IMR-90 (cell line): ENCODE measurements at regions not wholly inside any gene's neighbourhood (a gene's known extent, or its start where the extent isn't known, plus 50 kb on each side); places are given as distances from the start of the nearest gene placed in this dataset.

ENCODE experiments used
- ATAC-seq: fragments of 200-7000 bp; cut with Tn5 transposase; 2 replicates; pipeline ENCODE4 v1.9.1; 2020; ENCODE audit warnings: low read depth, mild to moderate bottlenecking, moderate library complexity
- BruUV-seq: library from RNA; stranded (reverse); fragments of 400-500 nt; replicated peaks from 2 replicates; lab custom pipeline; 2021; lab: Mats Ljungman, UMichigan
- CTCF ChIA-PET: fragments of 300-600 bp; formaldehyde crosslinking; extraction: SDS; loops from one replicate; lab custom pipeline; 2021; ENCODE audit warnings: antibody characterized with exemption; lab: Yijun Ruan, JAX
- POLR2A ChIA-PET: fragments of 300-600 bp; sonication (Branson Sonifier 250); formaldehyde crosslinking; loops from one replicate; lab custom pipeline; 2022; ENCODE audit warnings: antibody characterized with exemption; ENCODE audit not compliant: unreplicated experiment; lab: Charles Lee
- DNase-seq: peaks from one replicate; pipeline ENCODE4 v3.0.0; 2013
- H2AFZ ChIP-seq: replicated peaks from 2 replicates; pipeline ENCODE3; 2013; ENCODE audit warnings: low read length, mild to moderate bottlenecking; ENCODE audit not compliant: poor library complexity
- H2AK5ac ChIP-seq: 2 replicates; pipeline ENCODE4 v1.6.1; 2013; ENCODE audit warnings: low read depth, low read length, inconsistent platforms
- H2AK9ac ChIP-seq: replicated peaks from 2 replicates; pipeline ENCODE3; 2013; ENCODE audit warnings: mild to moderate bottlenecking, low read depth, low read length, moderate library complexity; ENCODE audit not compliant: poor library complexity
- H2BK120ac ChIP-seq: 2 replicates; pipeline ENCODE4 v1.6.1; 2013; ENCODE audit warnings: low read depth, low read length, inconsistent platforms
- H2BK15ac ChIP-seq: 3 replicates; pipeline ENCODE4 v1.6.1; 2013; ENCODE audit warnings: low read depth, low read length, inconsistent platforms
- H2BK20ac ChIP-seq: 2 replicates; pipeline ENCODE4 v1.6.1; 2013; ENCODE audit warnings: low read depth, mild to moderate bottlenecking, inconsistent platforms, low read length, moderate library complexity
- H2BK5ac ChIP-seq: 2 replicates; pipeline ENCODE4 v1.6.1; 2013; ENCODE audit warnings: mild to moderate bottlenecking, low read depth, low read length, inconsistent platforms; ENCODE audit not compliant: poor library complexity, severe bottlenecking
- H3K14ac ChIP-seq: replicated peaks from 2 replicates; pipeline ENCODE4 v1.6.1; 2013; ENCODE audit warnings: low read depth, low read length, inconsistent platforms
- H3K18ac ChIP-seq: 2 replicates; pipeline ENCODE4 v1.6.1; 2013; ENCODE audit warnings: low read depth, low read length, control low read depth
- H3K23ac ChIP-seq: 2 replicates; pipeline ENCODE4 v1.6.1; 2013; ENCODE audit warnings: low read depth, low read length, inconsistent platforms
- H3K27ac ChIP-seq: 2 replicates; pipeline ENCODE4 v1.5.1; 2013; ENCODE audit warnings: mild to moderate bottlenecking, control low read depth, low read length; ENCODE audit not compliant: insufficient read depth
- H3K27me3 ChIP-seq: 2 replicates; pipeline ENCODE4 v1.6.1; 2013; ENCODE audit warnings: low read length; ENCODE audit not compliant: control insufficient read depth, insufficient read depth
- H3K36me3 ChIP-seq: 2 replicates; pipeline ENCODE4 v1.6.1; 2013; ENCODE audit warnings: low read length, mixed read lengths; ENCODE audit not compliant: control insufficient read depth, insufficient read depth
- H3K4ac ChIP-seq: 2 replicates; pipeline ENCODE4 v1.6.1; 2013; ENCODE audit warnings: low read depth, low read length, inconsistent platforms
- H3K4me1 ChIP-seq: 2 replicates; pipeline ENCODE4 v1.6.1; 2013; ENCODE audit warnings: low read length, mixed read lengths; ENCODE audit not compliant: control insufficient read depth, insufficient read depth
- H3K4me2 ChIP-seq: 2 replicates; pipeline ENCODE4 v1.6.1; 2013; ENCODE audit warnings: low read depth, mild to moderate bottlenecking, control low read depth, low read length, moderate library complexity
- H3K4me3 ChIP-seq: 2 replicates; pipeline ENCODE4 v1.5.1; 2013; ENCODE audit warnings: low read depth, mild to moderate bottlenecking, control low read depth, low read length, moderate library complexity; ENCODE audit not compliant: insufficient read depth
- H3K56ac ChIP-seq: 2 replicates; pipeline ENCODE4 v1.6.1; 2013; ENCODE audit warnings: low read length, inconsistent platforms; ENCODE audit not compliant: insufficient read depth; ENCODE audit errors: extremely low read depth
- H3K79me1 ChIP-seq, 2 experiments: 2 replicates each; pipeline ENCODE4 v1.6.1; 2013; ENCODE audit warnings: low read length in 2 of 2, inconsistent platforms in 1 of 2, low read depth in 1 of 2
- H3K9ac ChIP-seq: 2 replicates; pipeline ENCODE4 v1.6.1; 2013; ENCODE audit warnings: low read depth, low read length, control low read depth
- H3K9me1 ChIP-seq: 2 replicates; pipeline ENCODE4 v1.6.1; 2013; ENCODE audit warnings: low read length, inconsistent platforms; ENCODE audit not compliant: insufficient read depth
- H3K9me3 ChIP-seq: 2 replicates; pipeline ENCODE4 v1.6.1; 2013; ENCODE audit warnings: low read length; ENCODE audit not compliant: control insufficient read depth, insufficient read depth
- H4K20me1 ChIP-seq: 2 replicates; pipeline ENCODE4 v1.6.1; 2013; ENCODE audit warnings: low read length, inconsistent platforms; ENCODE audit not compliant: insufficient read depth
- H4K5ac ChIP-seq: 2 replicates; pipeline ENCODE4 v1.6.1; 2013; ENCODE audit warnings: mild to moderate bottlenecking, low read depth, low read length, control low read depth
- H4K8ac ChIP-seq, 2 experiments: 2 replicates each; pipeline ENCODE4 v1.6.1; 2013; ENCODE audit warnings: low read depth in 2 of 2, low read length in 2 of 2, control low read depth in 1 of 2, inconsistent platforms in 1 of 2
- H4K91ac ChIP-seq: 2 replicates; pipeline ENCODE4 v1.6.1; 2013; ENCODE audit warnings: low read depth, low read length, inconsistent platforms; ENCODE audit not compliant: insufficient read depth
- BHLHE40 ChIP-seq: fragments of 150-350 bp; IDR thresholded peaks from 2 replicates; pipeline ENCODE4 v1.6.1; 2016; ENCODE audit warnings: mild to moderate bottlenecking, low read depth, low read length
- CEBPB ChIP-seq: IDR thresholded peaks from 2 replicates; pipeline ENCODE4 v1.6.1; 2012; ENCODE audit warnings: low read depth, low read length, improper control_type of control experiment
- CHD1 ChIP-seq: IDR thresholded peaks from 2 replicates; pipeline ENCODE4 v1.6.1; 2012; ENCODE audit warnings: low read depth, low read length, improper control_type of control experiment
- ELK1 ChIP-seq: fragments of 150-350 bp; IDR thresholded peaks from 2 replicates; pipeline ENCODE4 v1.6.1; 2016; ENCODE audit warnings: low read depth, mild to moderate bottlenecking, low read length, moderate library complexity, borderline replicate concordance
- FOS ChIP-seq: fragments of 150-350 bp; IDR thresholded peaks from 2 replicates; pipeline ENCODE4 v1.6.1; 2016; ENCODE audit warnings: low read depth, low read length
- MAZ ChIP-seq: IDR thresholded peaks from 2 replicates; pipeline ENCODE4 v1.6.1; 2012; ENCODE audit warnings: low read depth, mild to moderate bottlenecking, low read length, improper control_type of control experiment, moderate library complexity, borderline replicate concordance
- MXI1 ChIP-seq: IDR thresholded peaks from 2 replicates; pipeline ENCODE4 v1.6.1; 2012; ENCODE audit warnings: low read depth, mild to moderate bottlenecking, low read length, moderate library complexity, borderline replicate concordance
- NFE2L2 ChIP-seq: fragments of 150-350 bp; IDR thresholded peaks from 2 replicates; pipeline ENCODE4 v1.6.1; 2016; ENCODE audit warnings: low read depth, mild to moderate bottlenecking, low read length
- RCOR1 ChIP-seq: IDR thresholded peaks from 2 replicates; pipeline ENCODE4 v1.6.1; 2012; ENCODE audit warnings: mild to moderate bottlenecking, low read length, improper control_type of control experiment; ENCODE audit not compliant: insufficient replicate concordance
- RFX5 ChIP-seq: IDR thresholded peaks from 2 replicates; pipeline ENCODE4 v1.8.0; 2012; ENCODE audit warnings: low read depth, mild to moderate bottlenecking, low read length, moderate library complexity
- SMC3 ChIP-seq: fragments of 150-350 bp; IDR thresholded peaks from 2 replicates; pipeline ENCODE4 v1.6.1; 2016; ENCODE audit warnings: low read depth, mild to moderate bottlenecking, antibody characterized with exemption, low read length, moderate library complexity
- WGBS, 2 experiments: methylation state at CpG; one replicate each; pipeline versions ENCODE4 v1.1.5 to v1.1.7; 2013; ENCODE audit warnings: missing lambda C conversion rate in 2 of 2; ENCODE audit not compliant: insufficient read length in 1 of 2; ENCODE audit errors: extremely low coverage in 2 of 2; 5-methylcytosine and 5-hydroxymethylcytosine counted together
- dilution Hi-C: fragments of 300-500 bp; cut with HindIII; formaldehyde crosslinking; loops from one replicate; pipeline ENCODE4 v1.14.3; 2018; ENCODE audit warnings: low sequenced_read_pairs; ENCODE audit not compliant: unreplicated experiment
- in situ Hi-C: fragments of 300-500 bp; cut with MboI; formaldehyde crosslinking; loops from 3 replicates; pipeline ENCODE4 v1.14.3; 2019; ENCODE audit warnings: low sequenced_read_pairs, inconsistent platforms, mixed read lengths
- intact Hi-C: fragments of 100-400 bp; cut with micrococcal nuclease; formaldehyde crosslinking; loops from 2 replicates; pipeline ENCODE4 v1.10.0; 2022
- TF ChIP-seq, protein P1 (sequence below): fragments of 150-350 bp; IDR thresholded peaks from 2 replicates; pipeline ENCODE4 v1.6.1; 2017; ENCODE audit warnings: mild to moderate bottlenecking, antibody characterized with exemption, low read length, low read depth
- TF ChIP-seq, protein P2 (sequence below): conservative IDR thresholded peaks from 2 replicates; pipeline ENCODE4 v1.5.1; 2012; ENCODE audit warnings: mild to moderate bottlenecking, low read depth, low read length, improper control_type of control experiment

GRCh38 chr5:174288439-174288838, 242.9 kb downstream of the NSG2 start:
- no peaks in the 10 kb centered on the region for H4K20me1 ChIP-seq
- H2AK9ac ChIP-seq: no peak overlapping the region
- no peaks in the 10 kb centered on the region for H3K27me3 ChIP-seq
- WGBS, 2 experiments: 31% methylated on average over 2 of the region's 6 CpGs; no CpG with 5 or more reads in 1 of the 2 experiments
- DNase-seq: no peak
- POLR2A ChIA-PET: no interaction called here
- BruUV-seq: no TSS peak
- H4K5ac ChIP-seq: no peak overlapping the region
- dilution Hi-C loops (no loop called here), in situ Hi-C loops (no loop called here), intact Hi-C loops (no loop called here)
- H3K4me1 ChIP-seq: no peaks in the 10 kb centered on the region
- H3K9ac ChIP-seq: no peak overlapping the region
- H3K27ac ChIP-seq: no peak overlapping the region
- CTCF ChIA-PET: no interaction called here
- H2BK20ac ChIP-seq: no peak overlapping the region
- no peak overlapping the region for H3K4me3 ChIP-seq
- H3K9me1 ChIP-seq: no peaks in the 10 kb centered on the region
- H2BK5ac ChIP-seq: no peak overlapping the region
- TF ChIP-seq RFX5 (no peak), NFE2L2 (no peak), MXI1 (no peak), ELK1 (no peak), FOS (no peak), CHD1 (no peak), CEBPB (no peak), RCOR1 (no peak), BHLHE40 (no peak), SMC3 (no peak), MAZ (no peak)
- TF ChIP-seq, protein P1, sequence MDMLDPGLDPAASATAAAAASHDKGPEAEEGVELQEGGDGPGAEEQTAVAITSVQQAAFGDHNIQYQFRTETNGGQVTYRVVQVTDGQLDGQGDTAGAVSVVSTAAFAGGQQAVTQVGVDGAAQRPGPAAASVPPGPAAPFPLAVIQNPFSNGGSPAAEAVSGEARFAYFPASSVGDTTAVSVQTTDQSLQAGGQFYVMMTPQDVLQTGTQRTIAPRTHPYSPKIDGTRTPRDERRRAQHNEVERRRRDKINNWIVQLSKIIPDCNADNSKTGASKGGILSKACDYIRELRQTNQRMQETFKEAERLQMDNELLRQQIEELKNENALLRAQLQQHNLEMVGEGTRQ: no peak
- TF ChIP-seq, protein P2, sequence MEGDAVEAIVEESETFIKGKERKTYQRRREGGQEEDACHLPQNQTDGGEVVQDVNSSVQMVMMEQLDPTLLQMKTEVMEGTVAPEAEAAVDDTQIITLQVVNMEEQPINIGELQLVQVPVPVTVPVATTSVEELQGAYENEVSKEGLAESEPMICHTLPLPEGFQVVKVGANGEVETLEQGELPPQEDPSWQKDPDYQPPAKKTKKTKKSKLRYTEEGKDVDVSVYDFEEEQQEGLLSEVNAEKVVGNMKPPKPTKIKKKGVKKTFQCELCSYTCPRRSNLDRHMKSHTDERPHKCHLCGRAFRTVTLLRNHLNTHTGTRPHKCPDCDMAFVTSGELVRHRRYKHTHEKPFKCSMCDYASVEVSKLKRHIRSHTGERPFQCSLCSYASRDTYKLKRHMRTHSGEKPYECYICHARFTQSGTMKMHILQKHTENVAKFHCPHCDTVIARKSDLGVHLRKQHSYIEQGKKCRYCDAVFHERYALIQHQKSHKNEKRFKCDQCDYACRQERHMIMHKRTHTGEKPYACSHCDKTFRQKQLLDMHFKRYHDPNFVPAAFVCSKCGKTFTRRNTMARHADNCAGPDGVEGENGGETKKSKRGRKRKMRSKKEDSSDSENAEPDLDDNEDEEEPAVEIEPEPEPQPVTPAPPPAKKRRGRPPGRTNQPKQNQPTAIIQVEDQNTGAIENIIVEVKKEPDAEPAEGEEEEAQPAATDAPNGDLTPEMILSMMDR: no peak
- no peaks in the 10 kb centered on the region; the same call in 1 of the 2 replicates for H3K9me3 ChIP-seq
- H2BK120ac ChIP-seq: no peak overlapping the region
- H4K8ac ChIP-seq: no peak overlapping the region
- no peak for ATAC-seq
- H3K4me2 ChIP-seq: no peak overlapping the region
- no peaks in the 10 kb centered on the region for H3K36me3 ChIP-seq
- no peak overlapping the region for H3K23ac ChIP-seq
- no peak overlapping the region for H2BK15ac ChIP-seq
- H3K18ac ChIP-seq: no peak overlapping the region
- no peaks in the 10 kb centered on the region for H3K79me1 ChIP-seq
- no peak overlapping the region for H4K91ac ChIP-seq
- no peak overlapping the region for H3K4ac ChIP-seq
- H2AK5ac ChIP-seq: no peak overlapping the region
- H3K56ac ChIP-seq: no peak overlapping the region
- H3K14ac ChIP-seq: no peak overlapping the region
- H2AFZ ChIP-seq: no peak overlapping the region
